Endothelial cell of umbilical vein (primary cell): ENCODE measurements at regions not wholly inside any gene's neighbourhood (a gene's known extent, or its start where the extent isn't known, plus 50 kb on each side); places are given as distances from the start of the nearest gene placed in this dataset.

Experiments used
- EZH2 ChIP-seq: IDR thresholded peaks from 2 replicates; pipeline ENCODE4 v1.6.1; 2012; ENCODE audit warnings: borderline replicate concordance, low read depth, mild to moderate bottlenecking, moderate library complexity, low read length, inconsistent platforms; ENCODE audit not compliant: severe bottlenecking
- FOS ChIP-seq: IDR thresholded peaks from 2 replicates; pipeline ENCODE4 v1.6.1; 2011; ENCODE audit warnings: mild to moderate bottlenecking, low read length, moderate library complexity, borderline replicate concordance; ENCODE audit not compliant: insufficient read depth
- GATA2 ChIP-seq: IDR thresholded peaks from 2 replicates; pipeline ENCODE4 v1.7.0; 2011; ENCODE audit warnings: low read depth, mild to moderate bottlenecking, moderate library complexity, mixed read lengths, low read length; ENCODE audit not compliant: insufficient read length, insufficient read depth
- JUN ChIP-seq: IDR thresholded peaks from 2 replicates; pipeline ENCODE4 v1.6.1; 2011; ENCODE audit warnings: borderline replicate concordance, low read depth; ENCODE audit not compliant: insufficient read length, insufficient read depth
- MYC ChIP-seq: IDR thresholded peaks from one replicate; pipeline ENCODE4 v1.6.1; 2011; ENCODE audit warnings: mild to moderate bottlenecking, low read depth, low read length
- POLR2A ChIP-seq: IDR thresholded peaks from 2 replicates; pipeline ENCODE4 v1.6.1; 2012; ENCODE audit warnings: low read depth, mild to moderate bottlenecking, control low read depth, low read length
- TF ChIP-seq, protein P1 (sequence below), 2 donors: IDR thresholded peaks; 1 replicate in 1 of 2; 2 replicates in 1 of 2; pipeline ENCODE4 v1.5.1; 2011; ENCODE audit warnings: low read length in 2 of 2, mild to moderate bottlenecking in 2 of 2, moderate library complexity in 2 of 2, control low read depth in 1 of 2, inconsistent platforms in 1 of 2, low read depth in 1 of 2; ENCODE audit not compliant: insufficient read depth in 1 of 2; ENCODE audit errors: extremely low read depth in 1 of 2
- TF ChIP-seq, protein P2 (sequence below): IDR thresholded peaks from 2 replicates; pipeline ENCODE4 v1.6.1; 2011; ENCODE audit not compliant: insufficient read depth, insufficient read length

DNA sequence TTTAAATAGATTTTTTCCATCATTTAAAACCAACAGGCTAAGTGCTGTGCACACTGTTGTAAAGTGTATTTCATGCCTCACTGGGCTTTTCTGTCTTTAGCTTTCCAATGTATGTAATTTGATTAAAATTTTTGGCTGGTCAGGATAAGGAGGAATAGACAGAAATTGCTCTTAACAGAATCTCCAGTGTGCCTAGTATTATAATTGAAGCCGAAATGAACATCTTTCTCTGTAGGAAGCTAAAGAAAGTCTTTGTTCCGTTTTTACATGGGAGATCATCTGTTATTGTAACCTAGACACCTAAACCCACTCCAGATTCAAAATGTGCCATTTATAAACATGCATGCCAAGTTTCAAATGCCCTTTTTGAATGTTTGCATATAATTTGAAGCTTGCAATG, 54.5 kb upstream of the SMIM15 start:
- TF ChIP-seq EZH2 (no peak), POLR2A (no peak), GATA2 (no peak), JUN (no peak), MYC (no peak), FOS (no peak)
- TF ChIP-seq, protein P1, sequence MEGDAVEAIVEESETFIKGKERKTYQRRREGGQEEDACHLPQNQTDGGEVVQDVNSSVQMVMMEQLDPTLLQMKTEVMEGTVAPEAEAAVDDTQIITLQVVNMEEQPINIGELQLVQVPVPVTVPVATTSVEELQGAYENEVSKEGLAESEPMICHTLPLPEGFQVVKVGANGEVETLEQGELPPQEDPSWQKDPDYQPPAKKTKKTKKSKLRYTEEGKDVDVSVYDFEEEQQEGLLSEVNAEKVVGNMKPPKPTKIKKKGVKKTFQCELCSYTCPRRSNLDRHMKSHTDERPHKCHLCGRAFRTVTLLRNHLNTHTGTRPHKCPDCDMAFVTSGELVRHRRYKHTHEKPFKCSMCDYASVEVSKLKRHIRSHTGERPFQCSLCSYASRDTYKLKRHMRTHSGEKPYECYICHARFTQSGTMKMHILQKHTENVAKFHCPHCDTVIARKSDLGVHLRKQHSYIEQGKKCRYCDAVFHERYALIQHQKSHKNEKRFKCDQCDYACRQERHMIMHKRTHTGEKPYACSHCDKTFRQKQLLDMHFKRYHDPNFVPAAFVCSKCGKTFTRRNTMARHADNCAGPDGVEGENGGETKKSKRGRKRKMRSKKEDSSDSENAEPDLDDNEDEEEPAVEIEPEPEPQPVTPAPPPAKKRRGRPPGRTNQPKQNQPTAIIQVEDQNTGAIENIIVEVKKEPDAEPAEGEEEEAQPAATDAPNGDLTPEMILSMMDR (IDR thresholded peaks at IDR 0.05; ENCODE audit: extremely low read depth in 1 of 2, insufficient read depth in 1 of 2, low read depth in 1 of 2, low read length in 2 of 2) = no peak
- TF ChIP-seq, protein P2, sequence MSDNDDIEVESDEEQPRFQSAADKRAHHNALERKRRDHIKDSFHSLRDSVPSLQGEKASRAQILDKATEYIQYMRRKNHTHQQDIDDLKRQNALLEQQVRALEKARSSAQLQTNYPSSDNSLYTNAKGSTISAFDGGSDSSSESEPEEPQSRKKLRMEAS = no peak
